Calu3 (cell line): ENCODE measurements at regions not wholly inside any gene's neighbourhood (a gene's known extent, or its start where the extent isn't known, plus 50 kb on each side); places are given as distances from the start of the nearest gene placed in this dataset.

Source experiments
- BruUV-seq: library from RNA; stranded (reverse); fragments of 400-500 nt; replicated peaks from 2 replicates; lab custom pipeline; 2021; lab: Mats Ljungman, UMichigan
- CTCF ChIA-PET: fragments of 300-600 bp; sonication (Branson Sonifier 250); formaldehyde crosslinking; loops from one replicate; lab custom pipeline; 2022; ENCODE audit warnings: antibody characterized with exemption; lab: Charles Lee
- DNase-seq: peaks from one replicate; pipeline ENCODE4 v3.0.0; 2022
- H3K27ac Mint-ChIP-seq: one replicate; pipeline ENCODE4 v1.8.0; 2022; ENCODE audit warnings: mixed read lengths; ENCODE audit not compliant: unreplicated experiment
- H3K27me3 Mint-ChIP-seq: one replicate; pipeline ENCODE4 v1.8.0; 2022; ENCODE audit warnings: mixed read lengths; ENCODE audit not compliant: unreplicated experiment
- H3K36me3 Mint-ChIP-seq: one replicate; pipeline ENCODE4 v1.8.0; 2022; ENCODE audit warnings: mild to moderate bottlenecking, moderate library complexity, mixed read lengths; ENCODE audit not compliant: insufficient read depth, unreplicated experiment
- H3K4me1 Mint-ChIP-seq: one replicate; pipeline ENCODE4 v1.8.0; 2022; ENCODE audit warnings: mild to moderate bottlenecking, low read depth, mixed read lengths; ENCODE audit not compliant: unreplicated experiment
- H3K4me3 Mint-ChIP-seq: one replicate; pipeline ENCODE4 v1.8.0; 2022; ENCODE audit warnings: mild to moderate bottlenecking, low read depth, moderate library complexity, mixed read lengths; ENCODE audit not compliant: unreplicated experiment
- H3K9me3 Mint-ChIP-seq: one replicate; pipeline ENCODE4 v1.8.0; 2022; ENCODE audit warnings: low read depth, mixed read lengths; ENCODE audit not compliant: unreplicated experiment
- intact Hi-C: fragments of 100-400 bp; cut with micrococcal nuclease; formaldehyde crosslinking; loops from one replicate; pipeline ENCODE4 v1.10.0; 2022; ENCODE audit not compliant: unreplicated experiment
- TF ChIP-seq, protein P1 (sequence below): fragments of 200-600 bp; IDR thresholded peaks from one replicate; pipeline ENCODE4 v1.8.0; 2022; ENCODE audit warnings: antibody characterized with exemption; ENCODE audit not compliant: unreplicated experiment

DNA sequence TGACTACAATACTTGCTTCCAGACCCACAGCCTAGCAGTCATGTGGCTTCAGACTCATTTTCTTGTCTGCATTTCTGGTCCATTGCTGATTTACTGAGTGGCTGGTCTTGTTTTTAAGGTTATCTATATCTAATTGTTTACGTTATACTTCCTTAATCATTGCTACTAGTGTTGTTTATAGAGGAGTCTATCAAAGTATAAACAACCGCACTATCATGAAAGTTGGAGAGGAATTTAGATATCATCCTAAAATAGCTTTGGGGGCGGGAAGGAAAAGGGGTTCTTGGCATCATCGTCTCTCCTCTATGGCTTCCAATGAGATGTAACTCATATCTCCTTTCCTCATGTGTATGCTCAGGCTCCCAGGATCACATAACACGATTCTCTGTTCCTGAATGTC is 372.1 kb upstream of the PBX1 start:
- Mint-ChIP-seq H3K4me1 (no peaks in the 10 kb centered on the region), H3K4me3 (no peak overlapping the region), H3K9me3 (peaks cover 18% of the 10 kb centered on the region), H3K27me3 (no peaks in the 10 kb centered on the region), H3K36me3 (no peaks in the 10 kb centered on the region), H3K27ac (no peak overlapping the region)
- intact Hi-C loops, result no loop called here
- DNase-seq, result no peak
- CTCF ChIA-PET, result no interaction called here
- BruUV-seq, result no TSS peak
- TF ChIP-seq, protein P1, sequence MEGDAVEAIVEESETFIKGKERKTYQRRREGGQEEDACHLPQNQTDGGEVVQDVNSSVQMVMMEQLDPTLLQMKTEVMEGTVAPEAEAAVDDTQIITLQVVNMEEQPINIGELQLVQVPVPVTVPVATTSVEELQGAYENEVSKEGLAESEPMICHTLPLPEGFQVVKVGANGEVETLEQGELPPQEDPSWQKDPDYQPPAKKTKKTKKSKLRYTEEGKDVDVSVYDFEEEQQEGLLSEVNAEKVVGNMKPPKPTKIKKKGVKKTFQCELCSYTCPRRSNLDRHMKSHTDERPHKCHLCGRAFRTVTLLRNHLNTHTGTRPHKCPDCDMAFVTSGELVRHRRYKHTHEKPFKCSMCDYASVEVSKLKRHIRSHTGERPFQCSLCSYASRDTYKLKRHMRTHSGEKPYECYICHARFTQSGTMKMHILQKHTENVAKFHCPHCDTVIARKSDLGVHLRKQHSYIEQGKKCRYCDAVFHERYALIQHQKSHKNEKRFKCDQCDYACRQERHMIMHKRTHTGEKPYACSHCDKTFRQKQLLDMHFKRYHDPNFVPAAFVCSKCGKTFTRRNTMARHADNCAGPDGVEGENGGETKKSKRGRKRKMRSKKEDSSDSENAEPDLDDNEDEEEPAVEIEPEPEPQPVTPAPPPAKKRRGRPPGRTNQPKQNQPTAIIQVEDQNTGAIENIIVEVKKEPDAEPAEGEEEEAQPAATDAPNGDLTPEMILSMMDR, result no peak

DNA sequence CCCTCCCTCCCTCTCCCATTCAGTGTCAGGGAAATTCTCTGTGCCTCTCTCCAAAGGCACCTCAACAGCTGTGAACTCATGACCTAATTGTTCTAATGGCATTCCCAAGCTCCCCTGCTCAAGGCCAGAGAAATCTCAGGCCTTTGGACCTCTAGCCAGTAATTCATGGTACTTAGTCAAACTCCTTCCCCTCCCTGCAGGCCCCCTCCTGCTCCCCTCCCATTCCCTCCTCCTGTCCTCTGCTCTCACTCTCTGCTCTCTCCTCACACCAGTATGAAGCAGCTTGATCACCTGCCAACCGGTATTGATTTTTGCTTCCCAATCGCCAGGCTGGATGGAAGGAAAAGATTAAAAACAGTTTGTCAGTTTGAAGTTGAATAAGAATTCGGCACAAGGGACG is 370.5 kb upstream of the PBX1 start:
- CTCF ChIA-PET, result no interaction called here
- no peaks in the 10 kb centered on the region for H3K27me3 Mint-ChIP-seq

DNA sequence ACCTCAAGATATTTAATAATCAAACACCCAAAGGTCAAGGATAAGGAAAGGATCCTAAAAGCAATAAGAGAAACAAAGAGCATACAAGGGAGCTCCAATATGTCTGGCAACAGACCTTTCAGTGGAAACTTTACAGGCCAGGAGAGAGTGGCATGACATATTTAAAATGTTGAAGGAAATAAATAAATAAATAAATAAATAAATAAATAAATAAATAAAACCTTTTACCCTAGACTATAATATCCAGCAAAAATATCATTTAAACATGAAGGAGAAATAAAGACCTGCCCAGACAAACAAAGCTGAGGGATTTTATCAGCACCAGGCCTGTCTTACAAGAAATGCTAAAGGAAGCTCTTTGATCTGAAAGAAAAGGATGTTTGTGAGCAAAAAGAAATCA is 367.8 kb upstream of the PBX1 start:
- Mint-ChIP-seq H3K36me3 (no peaks in the 10 kb centered on the region), H3K27me3 (no peaks in the 10 kb centered on the region), H3K9me3 (peaks cover 16% of the 10 kb centered on the region), H3K4me1 (no peaks in the 10 kb centered on the region), H3K4me3 (no peak overlapping the region), H3K27ac (no peak overlapping the region)
- TF ChIP-seq, protein P1, result no peak
- intact Hi-C loops, result no loop called here
- CTCF ChIA-PET, result no interaction called here
- DNase-seq, result no peak
- no TSS peak for BruUV-seq

More for the DNA sequence above, 370.5 kb upstream of the PBX1 start:
- TF ChIP-seq, protein P1, result no peak
- Mint-ChIP-seq H3K4me3 (no peak overlapping the region), H3K36me3 (no peaks in the 10 kb centered on the region), H3K27ac (no peak overlapping the region), H3K4me1 (no peaks in the 10 kb centered on the region), H3K9me3 (peaks cover 20% of the 10 kb centered on the region)
- no peak for DNase-seq
- BruUV-seq, result no TSS peak
- intact Hi-C loops, result no loop called here

DNA sequence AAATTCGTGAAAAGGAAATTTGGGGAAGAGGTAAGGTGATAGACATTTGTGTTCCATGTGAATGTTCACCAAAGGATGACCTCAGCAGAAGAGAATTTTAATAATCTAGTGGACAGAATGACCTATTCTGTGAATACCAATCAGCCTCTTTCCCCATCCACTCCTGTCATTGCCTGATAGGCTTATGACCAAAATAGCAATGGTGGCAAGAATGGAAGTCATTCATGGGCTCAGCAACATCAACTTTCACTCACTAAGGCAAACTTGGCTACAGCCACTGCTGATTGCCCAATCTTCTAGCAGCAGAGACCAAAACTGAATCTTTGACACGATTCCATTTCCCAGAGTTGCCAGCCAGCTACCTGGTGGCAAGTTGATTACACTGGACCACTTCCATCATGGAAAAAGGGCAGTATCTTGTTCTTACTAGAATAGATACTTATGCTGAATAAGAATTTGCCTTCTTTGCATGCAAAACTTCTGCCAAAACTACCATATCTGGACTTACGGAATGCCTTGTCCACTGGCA is 348.7 kb upstream of the PBX1 start:
- intact Hi-C loops, result no loop called here
- DNase-seq, result no peak

More for the DNA sequence above, 348.7 kb upstream of the PBX1 start:
- TF ChIP-seq, protein P1, result no peak
- Mint-ChIP-seq H3K27me3 (no peaks in the 10 kb centered on the region), H3K9me3 (peaks cover 5% of the 10 kb centered on the region), H3K36me3 (no peaks in the 10 kb centered on the region), H3K4me3 (no peak overlapping the region), H3K27ac (no peak overlapping the region), H3K4me1 (no peaks in the 10 kb centered on the region)
- CTCF ChIA-PET, result no interaction called here
- no TSS peak for BruUV-seq
